ENCODE measurements at regions not wholly inside any gene's neighbourhood (a gene's known extent, or its start where the extent isn't known, plus 50 kb on each side); places are given as distances from the start of the nearest gene placed in this dataset.

DNA sequence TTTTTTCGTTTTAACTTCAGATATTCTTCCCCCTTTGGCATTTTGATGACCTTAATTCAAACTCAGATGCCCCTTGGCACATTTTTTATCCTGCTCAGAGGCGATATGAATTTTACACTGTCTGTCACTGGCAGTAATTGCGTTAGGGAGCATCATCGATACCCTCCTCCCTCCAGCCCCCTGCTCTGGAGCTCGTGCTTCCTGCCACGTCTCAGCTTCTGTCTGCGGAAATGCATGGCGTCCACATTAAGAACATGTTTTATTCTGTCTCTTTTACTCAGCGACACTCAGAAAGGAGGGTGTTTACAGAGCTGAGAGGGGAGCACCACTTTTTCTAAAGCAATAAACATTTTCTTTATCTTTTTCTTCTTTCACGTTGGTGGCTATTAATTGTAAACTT lies 254.2 kb downstream of the EBLN2 start:
- DNase-seq = no peak
- Histone ChIP-seq H3K9me3 (ENCODE audit: severe bottlenecking) (no peaks in the 10 kb centered on the region), H3K27me3 (ENCODE audit: insufficient read depth, low read depth, severe bottlenecking) (no peaks in the 10 kb centered on the region), H3K4me3 (ENCODE audit: low read depth, low read length) (no peak overlapping the region), H3K27ac (no peak overlapping the region), H3K36me3 (no peaks in the 10 kb centered on the region)
- TF ChIP-seq, protein P1, sequence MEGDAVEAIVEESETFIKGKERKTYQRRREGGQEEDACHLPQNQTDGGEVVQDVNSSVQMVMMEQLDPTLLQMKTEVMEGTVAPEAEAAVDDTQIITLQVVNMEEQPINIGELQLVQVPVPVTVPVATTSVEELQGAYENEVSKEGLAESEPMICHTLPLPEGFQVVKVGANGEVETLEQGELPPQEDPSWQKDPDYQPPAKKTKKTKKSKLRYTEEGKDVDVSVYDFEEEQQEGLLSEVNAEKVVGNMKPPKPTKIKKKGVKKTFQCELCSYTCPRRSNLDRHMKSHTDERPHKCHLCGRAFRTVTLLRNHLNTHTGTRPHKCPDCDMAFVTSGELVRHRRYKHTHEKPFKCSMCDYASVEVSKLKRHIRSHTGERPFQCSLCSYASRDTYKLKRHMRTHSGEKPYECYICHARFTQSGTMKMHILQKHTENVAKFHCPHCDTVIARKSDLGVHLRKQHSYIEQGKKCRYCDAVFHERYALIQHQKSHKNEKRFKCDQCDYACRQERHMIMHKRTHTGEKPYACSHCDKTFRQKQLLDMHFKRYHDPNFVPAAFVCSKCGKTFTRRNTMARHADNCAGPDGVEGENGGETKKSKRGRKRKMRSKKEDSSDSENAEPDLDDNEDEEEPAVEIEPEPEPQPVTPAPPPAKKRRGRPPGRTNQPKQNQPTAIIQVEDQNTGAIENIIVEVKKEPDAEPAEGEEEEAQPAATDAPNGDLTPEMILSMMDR (IDR thresholded peaks at IDR 0.05; ENCODE audit: low read depth, low read length) = no peak

DNA sequence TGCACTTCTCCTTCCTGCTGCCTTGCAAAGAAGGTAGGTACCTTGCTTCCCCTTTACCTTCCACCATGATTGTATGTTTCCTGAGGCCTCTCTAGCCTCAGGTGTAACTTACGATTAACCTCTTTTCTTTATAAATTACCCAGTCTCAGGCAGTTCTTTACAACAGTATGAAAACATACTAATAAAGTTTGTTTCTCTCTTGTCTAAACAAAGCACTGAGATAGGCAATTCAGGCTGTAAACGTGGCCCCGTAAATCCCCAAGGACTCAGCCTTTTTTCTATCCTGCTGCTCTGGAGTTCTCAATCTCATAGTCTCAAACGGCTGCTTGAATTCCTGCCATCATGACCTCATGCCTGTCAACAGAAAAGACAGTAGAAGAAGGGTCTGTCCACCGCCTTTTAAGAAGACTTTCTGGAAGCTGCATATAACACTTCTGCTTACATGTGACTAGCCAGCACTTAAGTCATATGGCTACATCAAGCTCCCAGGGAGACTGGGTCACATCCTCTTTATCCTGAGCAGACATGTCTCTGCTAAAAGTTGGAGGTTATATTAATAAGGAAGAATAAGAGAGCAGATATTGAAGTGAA lies 257.8 kb downstream of the EBLN2 start:
- TF ChIP-seq, protein P1 (IDR thresholded peaks at IDR 0.05; ENCODE audit: low read depth, low read length) = no peak
- Histone ChIP-seq H3K27ac (no peak overlapping the region), H3K4me3 (ENCODE audit: low read depth, low read length) (no peak overlapping the region), H3K36me3 (no peaks in the 10 kb centered on the region), H3K27me3 (ENCODE audit: insufficient read depth, low read depth, severe bottlenecking) (no peaks in the 10 kb centered on the region), H3K9me3 (ENCODE audit: severe bottlenecking) (peaks cover 11% of the 10 kb centered on the region)
- no peak for DNase-seq

DNA sequence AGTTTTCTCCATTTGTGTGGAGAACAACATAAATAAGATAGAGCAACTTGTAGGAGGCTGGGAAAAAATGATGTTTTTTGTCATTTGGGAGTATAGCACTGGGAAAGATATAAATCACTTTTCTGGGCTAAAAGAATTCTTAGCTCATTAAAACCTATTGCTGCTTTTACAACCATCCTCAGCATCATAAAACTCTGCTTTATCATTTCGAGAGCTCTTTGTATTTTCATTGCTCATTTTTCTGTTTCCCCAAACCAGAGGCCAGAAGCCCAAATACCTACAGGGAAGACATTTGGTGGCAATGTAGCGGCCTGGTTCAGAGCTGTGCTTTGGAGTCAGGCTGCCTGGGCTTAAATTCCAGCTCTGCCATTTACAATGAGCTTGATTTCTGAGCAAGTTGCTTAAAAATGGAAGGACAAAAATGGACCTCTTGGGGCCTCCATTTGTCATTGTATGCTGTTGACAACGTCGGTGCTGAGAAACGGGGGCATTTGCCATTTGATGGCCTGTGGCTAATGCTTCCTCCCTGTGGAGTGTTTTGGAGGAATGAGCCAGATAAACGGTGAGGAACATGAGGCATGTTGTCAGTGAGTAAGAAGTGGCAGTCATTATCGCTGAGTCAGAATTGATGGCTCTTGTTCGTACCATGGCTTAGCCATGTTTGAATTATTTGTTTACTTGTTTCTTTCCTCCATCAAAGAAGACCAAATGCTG lies 260.0 kb downstream of the EBLN2 start:
- Histone ChIP-seq H3K27me3 (ENCODE audit: insufficient read depth, low read depth, severe bottlenecking) (no peaks in the 10 kb centered on the region), H3K36me3 (no peaks in the 10 kb centered on the region), H3K4me3 (ENCODE audit: low read depth, low read length) (no peak overlapping the region), H3K9me3 (ENCODE audit: severe bottlenecking) (peaks cover 11% of the 10 kb centered on the region), H3K27ac (no peak overlapping the region)
- TF ChIP-seq, protein P1 (IDR thresholded peaks at IDR 0.05; ENCODE audit: low read depth, low read length) = no peak
- DNase-seq = no peak

DNA sequence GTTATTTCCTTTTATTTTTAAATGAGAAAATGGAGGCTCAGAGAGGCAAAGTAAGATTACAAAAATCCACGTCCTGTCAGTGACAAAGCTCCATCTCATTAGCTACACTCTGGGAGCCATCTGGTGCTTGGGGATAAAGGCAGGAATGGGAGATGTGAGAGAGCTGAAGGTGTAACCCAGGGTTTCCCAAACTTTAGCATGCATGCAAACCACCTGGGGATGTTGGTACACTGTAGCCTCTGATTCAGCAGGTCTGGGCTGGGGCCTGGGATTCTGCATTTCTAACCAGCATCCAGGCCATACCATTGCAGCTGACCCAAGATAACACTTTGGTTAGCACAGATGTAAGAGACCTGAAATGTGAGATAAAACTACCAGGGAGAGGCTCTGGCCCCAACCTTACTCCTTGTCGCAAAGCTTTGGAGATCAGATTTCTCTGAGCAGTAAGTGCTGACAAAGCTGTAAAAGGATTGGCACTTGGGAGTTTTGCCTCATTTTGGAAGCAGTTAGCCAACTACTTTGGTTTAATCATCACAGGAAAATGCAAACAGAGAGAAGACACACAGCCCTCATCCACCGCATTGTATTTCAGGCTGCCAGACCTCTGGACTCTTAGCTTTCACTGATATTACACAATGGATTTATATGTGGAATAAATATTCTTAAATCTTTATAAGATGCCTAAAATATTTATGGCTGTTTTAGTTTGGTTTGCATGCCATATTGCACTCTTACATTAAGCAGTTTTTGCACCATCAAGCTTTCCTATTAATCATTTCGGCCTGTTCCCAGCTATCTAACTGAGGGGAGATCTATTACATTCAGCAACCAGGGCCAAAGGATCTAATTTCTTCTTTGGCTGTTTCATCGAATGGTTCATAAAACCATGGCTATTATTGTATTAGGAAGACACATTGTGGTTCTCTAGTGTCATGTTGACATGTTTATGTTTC lies 263.0 kb downstream of the EBLN2 start:
- TF ChIP-seq, protein P1 (IDR thresholded peaks at IDR 0.05; ENCODE audit: low read depth, low read length) = no peak
- H3K9me3 ChIP-seq (ENCODE audit: severe bottlenecking) = peaks cover 11% of the 10 kb centered on the region
- H3K27me3 ChIP-seq (ENCODE audit: insufficient read depth, low read depth, severe bottlenecking) = no peaks in the 10 kb centered on the region
- peak; percentile 60 for DNase-seq
- H3K27ac ChIP-seq = peak overlapping the region; percentile 61
- H3K36me3 ChIP-seq = no peaks in the 10 kb centered on the region
- H3K4me3 ChIP-seq (ENCODE audit: low read depth, low read length) = no peak overlapping the region

DNA sequence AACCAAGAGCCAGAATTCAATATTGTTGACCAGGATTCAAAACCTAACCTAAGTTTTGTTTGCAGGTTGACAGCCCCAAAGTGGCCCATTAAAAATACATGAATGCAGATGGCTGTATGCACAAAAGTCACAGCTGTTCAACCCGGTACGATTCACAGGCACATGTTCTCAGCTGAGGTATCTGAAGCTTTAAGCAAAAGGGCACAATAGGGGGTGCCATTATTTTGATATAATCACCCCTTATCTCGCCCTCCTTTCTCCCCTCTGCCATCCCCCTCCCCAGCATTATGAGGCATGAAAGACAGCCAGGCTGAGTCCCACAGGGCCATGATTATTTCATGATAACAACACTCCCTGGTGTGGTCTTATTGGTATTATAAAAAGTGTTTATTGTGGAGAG lies 264.9 kb downstream of the EBLN2 start:
- Histone ChIP-seq H3K27me3 (ENCODE audit: insufficient read depth, low read depth, severe bottlenecking) (no peaks in the 10 kb centered on the region), H3K4me3 (ENCODE audit: low read depth, low read length) (no peak overlapping the region), H3K27ac (no peak overlapping the region), H3K9me3 (ENCODE audit: severe bottlenecking) (peaks cover 11% of the 10 kb centered on the region), H3K36me3 (no peaks in the 10 kb centered on the region)
- TF ChIP-seq, protein P1 (IDR thresholded peaks at IDR 0.05; ENCODE audit: low read depth, low read length) = no peak
- no peak for DNase-seq
